Cardiac fibroblast (primary cell): ENCODE measurements at regions not wholly inside any gene's neighbourhood (a gene's known extent, or its start where the extent isn't known, plus 50 kb on each side); places are given as distances from the start of the nearest gene placed in this dataset.

ENCODE experiments used
- DNase-seq, 2 donors: peaks; one replicate each; pipeline versions ENCODE4 v3.0.0 to v3.0.0-alpha.2; 2010; ENCODE audit warnings: low read depth in 2 of 2
- H3K4me3 ChIP-seq, 2 donors: replicated peaks in 1 of 2; 1 replicate in 1 of 2; 2 replicates in 1 of 2; pipeline ENCODE4 v1.5.1; 2011; ENCODE audit warnings: low read depth in 2 of 2, low read length in 2 of 2, mild to moderate bottlenecking in 2 of 2, moderate library complexity in 1 of 2
- CTCF ChIP-seq: IDR thresholded peaks from one replicate; pipeline ENCODE4 v1.5.1; 2011; ENCODE audit warnings: low read depth, mild to moderate bottlenecking, low read length, inconsistent platforms

GRCh38 chr1:87754139-87754538 lies 425.5 kb downstream of the LMO4 start:
- DNase-seq: no peak
- no peak overlapping the region for H3K4me3 ChIP-seq

DNA sequence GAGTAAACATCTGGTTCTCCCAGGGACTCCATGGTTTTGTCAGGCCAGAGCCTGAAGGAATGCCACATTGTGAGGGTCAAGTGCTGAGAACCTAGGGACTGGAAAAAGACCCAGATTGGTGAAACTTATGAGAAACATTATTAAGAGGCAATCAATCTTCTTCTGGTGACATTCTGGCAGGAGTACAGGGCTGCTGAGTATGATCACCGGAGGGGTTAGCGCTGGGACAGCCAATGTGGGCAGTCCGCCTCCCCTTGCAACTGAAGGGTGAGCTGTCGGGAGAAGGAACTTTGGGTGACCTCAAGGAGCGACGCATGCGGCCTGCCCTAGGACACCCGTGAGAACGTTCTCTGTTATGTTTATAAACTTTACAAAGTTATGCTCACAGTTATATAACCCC lies 429.0 kb downstream of the LMO4 start:
- no peak for TF ChIP-seq CTCF
- no peak for DNase-seq
- H3K4me3 ChIP-seq: no peak overlapping the region

More at GRCh38 chr1:87754139-87754538, 425.5 kb downstream of the LMO4 start:
- no peak for TF ChIP-seq CTCF

DNA sequence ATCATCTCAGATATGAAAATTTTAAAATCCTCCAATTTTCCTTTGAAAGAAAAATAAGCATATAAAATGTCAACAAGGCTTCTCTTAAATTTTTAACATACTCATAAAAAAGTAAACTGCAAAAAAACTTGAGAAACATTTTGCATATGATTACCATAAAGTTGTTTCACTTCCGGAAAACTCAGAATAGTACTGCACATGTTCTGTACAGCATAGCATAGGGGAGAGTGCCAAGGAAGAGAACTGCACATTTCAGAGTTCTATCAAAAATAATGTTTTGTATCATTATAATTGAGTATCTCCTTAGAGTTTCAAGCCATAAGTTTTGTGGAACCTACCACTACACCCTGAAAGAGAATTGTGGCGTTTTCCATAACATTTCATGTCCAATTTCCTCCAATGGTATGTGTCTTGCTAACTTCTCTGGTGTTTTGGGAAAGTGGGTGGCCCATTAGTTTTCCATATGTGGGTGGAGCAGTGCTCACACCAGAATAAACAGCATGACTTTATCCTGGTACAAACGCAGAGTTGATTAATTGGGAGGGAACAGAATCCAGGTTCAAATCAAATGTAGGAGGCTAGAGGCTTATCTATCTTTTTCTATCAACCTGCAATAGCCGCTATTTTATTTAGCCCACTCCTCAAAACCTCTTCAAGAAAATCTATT lies 430.9 kb downstream of the LMO4 start:
- TF ChIP-seq CTCF: no peak

GRCh38 chr1:87760155-87760554 lies 431.5 kb downstream of the LMO4 start:
- no peak for TF ChIP-seq CTCF
- DNase-seq: peak in 1 of 2 donors; percentile 6

More for the DNA sequence above, 430.9 kb downstream of the LMO4 start:
- no peak for DNase-seq
- no peak overlapping the region for H3K4me3 ChIP-seq

GRCh38 chr1:87760654-87761053 lies 432.0 kb downstream of the LMO4 start:
- no peak overlapping the region for H3K4me3 ChIP-seq
- TF ChIP-seq CTCF: no peak
- no peak for DNase-seq

More at GRCh38 chr1:87760155-87760554, 431.5 kb downstream of the LMO4 start:
- no peak overlapping the region for H3K4me3 ChIP-seq

- TF ChIP-seq CTCF: no peak
- no peak overlapping the region for H3K4me3 ChIP-seq
- DNase-seq: peak in 1 of 2 donors; percentile 30
These were observed 434.8 kb downstream of the LMO4 start for GRCh38 chr1:87763483-87763882.

GRCh38 chr1:87765057-87765680 lies 436.5 kb downstream of the LMO4 start:
- H3K4me3 ChIP-seq: no peak overlapping the region
- no peak for TF ChIP-seq CTCF
- DNase-seq: no peak
